SU-DHL-6 (cell line): ENCODE measurements at regions not wholly inside any gene's neighbourhood (a gene's known extent, or its start where the extent isn't known, plus 50 kb on each side); places are given as distances from the start of the nearest gene placed in this dataset.

ENCODE experiments used
- EZH2phosphoT487 ChIP-seq: fragments of 200-600 bp; sonication (generic), shearing (Covaris generic); conservative IDR thresholded peaks from 2 replicates; pipeline ENCODE4 v1.6.1; 2018; ENCODE audit warnings: mild to moderate bottlenecking, antibody characterized with exemption, low read length, moderate library complexity, mixed read lengths
- TF ChIP-seq, protein P1 (sequence below): fragments of 200-600 bp; sonication (generic); IDR thresholded peaks from one replicate; pipeline ENCODE4 v1.5.1; 2017; ENCODE audit warnings: antibody characterized with exemption, mild to moderate bottlenecking, low read length, moderate library complexity; ENCODE audit not compliant: insufficient read depth, poor library complexity, severe bottlenecking

GRCh38 chr1:193431265-193431977 is 245.0 kb upstream of the B3GALT2 start:
- TF ChIP-seq, protein P1, sequence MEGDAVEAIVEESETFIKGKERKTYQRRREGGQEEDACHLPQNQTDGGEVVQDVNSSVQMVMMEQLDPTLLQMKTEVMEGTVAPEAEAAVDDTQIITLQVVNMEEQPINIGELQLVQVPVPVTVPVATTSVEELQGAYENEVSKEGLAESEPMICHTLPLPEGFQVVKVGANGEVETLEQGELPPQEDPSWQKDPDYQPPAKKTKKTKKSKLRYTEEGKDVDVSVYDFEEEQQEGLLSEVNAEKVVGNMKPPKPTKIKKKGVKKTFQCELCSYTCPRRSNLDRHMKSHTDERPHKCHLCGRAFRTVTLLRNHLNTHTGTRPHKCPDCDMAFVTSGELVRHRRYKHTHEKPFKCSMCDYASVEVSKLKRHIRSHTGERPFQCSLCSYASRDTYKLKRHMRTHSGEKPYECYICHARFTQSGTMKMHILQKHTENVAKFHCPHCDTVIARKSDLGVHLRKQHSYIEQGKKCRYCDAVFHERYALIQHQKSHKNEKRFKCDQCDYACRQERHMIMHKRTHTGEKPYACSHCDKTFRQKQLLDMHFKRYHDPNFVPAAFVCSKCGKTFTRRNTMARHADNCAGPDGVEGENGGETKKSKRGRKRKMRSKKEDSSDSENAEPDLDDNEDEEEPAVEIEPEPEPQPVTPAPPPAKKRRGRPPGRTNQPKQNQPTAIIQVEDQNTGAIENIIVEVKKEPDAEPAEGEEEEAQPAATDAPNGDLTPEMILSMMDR = no peak
- no peak for TF ChIP-seq EZH2phosphoT487
